SK-N-SH (cell line): ENCODE measurements at regions not wholly inside any gene's neighbourhood (a gene's known extent, or its start where the extent isn't known, plus 50 kb on each side); places are given as distances from the start of the nearest gene placed in this dataset.

Experiments used
- CTCF ChIA-PET: fragments of 300-600, 350-600 bp; formaldehyde crosslinking; extraction: SDS; loops from one replicate; lab custom pipeline; 2021; lab: Yijun Ruan, JAX
- POLR2A ChIA-PET: fragments of 350-600 bp; sonication (Branson Sonifier 250); formaldehyde crosslinking; extraction: SDS; loops from one replicate; lab custom pipeline; 2020; ENCODE audit warnings: antibody characterized with exemption, inconsistent platforms; lab: Yijun Ruan, JAX
- DNase-seq: peaks from one replicate; pipeline ENCODE4 v3.0.0; 2012
- H2AFZ ChIP-seq: fragments of 200-600 bp; sonication (generic); 2 replicates; pipeline ENCODE4 v1.8.1; 2016; ENCODE audit warnings: antibody characterized with exemption, mild to moderate bottlenecking, low read depth
- H3F3A ChIP-seq: fragments of 200-600 bp; sonication (generic); replicated peaks from 2 replicates; pipeline ENCODE3; 2016; ENCODE audit warnings: antibody characterized with exemption, mild to moderate bottlenecking; ENCODE audit not compliant: insufficient read depth
- H3K27ac ChIP-seq, 2 experiments: fragments of 200-500 bp in 1 of 2; fragments of 200-600 bp in 1 of 2; sonication (Bioruptor generic) in 1 of 2; sonication (generic), shearing (Covaris generic) in 1 of 2; 2 replicates each; pipeline versions ENCODE4 v1.5.1 to v1.6.1; 2014 to 2016; ENCODE audit warnings: low read depth in 2 of 2, inconsistent platforms in 1 of 2, low read length in 1 of 2, mild to moderate bottlenecking in 1 of 2, mixed read lengths in 1 of 2
- H3K27me3 ChIP-seq: fragments of 200-600 bp; sonication (generic), shearing (Covaris generic); 2 replicates; pipeline ENCODE4 v1.6.1; 2016; ENCODE audit warnings: mixed run types; ENCODE audit not compliant: insufficient read depth
- H3K36me3 ChIP-seq, 2 experiments: fragments of 200-500 bp in 1 of 2; fragments of 200-600 bp in 1 of 2; sonication (Bioruptor generic) in 1 of 2; sonication (generic) in 1 of 2; replicated peaks in 1 of 2; 2 replicates each; pipeline versions ENCODE3 to v1.5.1; 2014 to 2016; ENCODE audit warnings: low read length in 1 of 2, mild to moderate bottlenecking in 1 of 2; ENCODE audit not compliant: insufficient read depth in 2 of 2, control insufficient read depth in 1 of 2
- H3K4me1 ChIP-seq, 2 experiments: fragments of 200-500 bp in 1 of 2; fragments of 200-600 bp in 1 of 2; sonication (Bioruptor generic) in 1 of 2; sonication (generic), shearing (Covaris generic) in 1 of 2; 2 replicates each; pipeline versions ENCODE4 v1.5.1 to v1.6.1; 2014 to 2016; ENCODE audit warnings: low read depth in 1 of 2, low read length in 1 of 2, mixed run types in 1 of 2; ENCODE audit not compliant: insufficient read depth in 2 of 2, control insufficient read depth in 1 of 2
- H3K4me2 ChIP-seq: fragments of 200-600 bp; sonication (generic), shearing (Covaris generic); 2 replicates; pipeline ENCODE4 v1.6.1; 2017; ENCODE audit warnings: mixed run types
- H3K4me3 ChIP-seq, 2 experiments: fragments of 200-500 bp in 1 of 2; fragments of 200-600 bp in 1 of 2; sonication (Bioruptor generic) in 1 of 2; sonication (generic), shearing (Covaris generic) in 1 of 2; 2 replicates each; pipeline versions ENCODE4 v1.5.1 to v1.8.1; 2014 to 2016; ENCODE audit warnings: low read depth in 2 of 2, inconsistent platforms in 1 of 2, low read length in 1 of 2, mild to moderate bottlenecking in 1 of 2, mixed read lengths in 1 of 2, moderate library complexity in 1 of 2
- H3K79me2 ChIP-seq: fragments of 200-600 bp; sonication (generic); 2 replicates; pipeline ENCODE4 v1.8.1; 2017; ENCODE audit warnings: mild to moderate bottlenecking; ENCODE audit not compliant: insufficient read depth
- H3K9ac ChIP-seq: fragments of 200-600 bp; sonication (generic); 2 replicates; pipeline ENCODE4 v1.6.1; 2017; ENCODE audit warnings: mixed run types
- H3K9me2 ChIP-seq: fragments of 200-600 bp; sonication (generic); 2 replicates; pipeline ENCODE4 v1.6.1; 2017; ENCODE audit warnings: mixed run types
- H3K9me3 ChIP-seq: fragments of 200-600 bp; sonication (generic); 2 replicates; pipeline ENCODE4 v1.6.1; 2017; ENCODE audit warnings: mixed run types, mild to moderate bottlenecking, moderate library complexity
- H4K20me1 ChIP-seq: fragments of 200-600 bp; sonication (generic); 2 replicates; pipeline ENCODE4 v1.6.1; 2017; ENCODE audit warnings: mild to moderate bottlenecking, mixed run types; ENCODE audit not compliant: insufficient read depth
- ELF1 ChIP-seq: IDR thresholded peaks from 2 replicates; pipeline ENCODE4 v1.4.0; 2012
- GATA2 ChIP-seq: sonication (generic); formaldehyde crosslinking; IDR thresholded peaks from 2 replicates; pipeline ENCODE4 v1.5.0; 2020; ENCODE audit warnings: mild to moderate bottlenecking, missing genetic modification reagents
- JUND ChIP-seq: IDR thresholded peaks from 2 replicates; pipeline ENCODE4 v1.4.0; 2012
- MXI1 ChIP-seq: IDR thresholded peaks from 2 replicates; pipeline ENCODE4 v1.6.1; 2012; ENCODE audit warnings: mild to moderate bottlenecking, low read depth, low read length, improper control_type of control experiment
- PBX3 ChIP-seq: IDR thresholded peaks from 2 replicates; pipeline ENCODE4; 2012
- RAD21 ChIP-seq: IDR thresholded peaks from 2 replicates; pipeline ENCODE4 v1.6.1; 2012; ENCODE audit warnings: mild to moderate bottlenecking, low read length
- RFX5 ChIP-seq: IDR thresholded peaks from 2 replicates; pipeline ENCODE4 v1.6.1; 2012; ENCODE audit warnings: mild to moderate bottlenecking, improper control_type of control experiment, low read length
- SIN3A ChIP-seq: IDR thresholded peaks from 2 replicates; pipeline ENCODE4 v1.6.1; 2012; ENCODE audit warnings: low read depth, mild to moderate bottlenecking, low read length, moderate library complexity, borderline replicate concordance
- TEAD4 ChIP-seq: IDR thresholded peaks from 2 replicates; pipeline ENCODE4 v1.4.0; 2012; ENCODE audit warnings: mild to moderate bottlenecking, borderline replicate concordance; ENCODE audit not compliant: insufficient read depth
- WGBS: methylation state at CpG from one replicate; pipeline ENCODE4 v1.1.6; 2017; ENCODE audit warnings: low lambda C conversion rate; 5-methylcytosine and 5-hydroxymethylcytosine counted together
- TF ChIP-seq, protein P1 (sequence below): fragments of 150-350 bp; IDR thresholded peaks from 2 replicates; pipeline ENCODE4 v1.6.1; 2016; ENCODE audit warnings: mild to moderate bottlenecking, low read depth, low read length
- TF ChIP-seq, protein P2 (sequence below): IDR thresholded peaks from 2 replicates; pipeline ENCODE4 v1.6.1; 2012; ENCODE audit warnings: mild to moderate bottlenecking, low read depth, low read length, moderate library complexity
- TF ChIP-seq, protein P3 (sequence below): fragments of 150-350 bp; IDR thresholded peaks from 2 replicates; pipeline ENCODE4 v1.6.1; 2017; ENCODE audit warnings: antibody characterized with exemption, low read length, low read depth, borderline replicate concordance

DNA sequence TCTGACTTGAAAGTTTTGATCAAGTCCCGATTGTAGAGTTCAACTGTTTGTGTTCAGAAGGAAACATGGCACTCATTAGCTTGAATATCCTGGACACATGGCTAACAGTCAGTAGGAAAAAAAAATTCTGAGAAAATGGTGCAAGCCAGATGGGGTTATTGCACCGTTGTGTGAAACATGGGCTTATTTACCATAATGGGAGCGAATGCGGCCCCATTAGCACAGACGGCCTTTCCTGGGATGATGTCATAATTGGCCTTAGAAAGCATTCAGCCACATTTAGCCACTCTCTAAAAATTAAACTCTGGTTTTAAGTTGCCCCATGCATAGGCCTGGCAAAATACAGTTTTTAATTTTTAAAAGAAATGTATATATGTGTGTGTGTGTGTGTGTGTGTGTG is 112.1 kb downstream of the IRX2 start:
- no peak for DNase-seq
- H3K27ac ChIP-seq = no peak overlapping the region
- no peak overlapping the region for H3K4me3 ChIP-seq
- no peaks in the 10 kb centered on the region for H4K20me1 ChIP-seq
- H2AFZ ChIP-seq = no peak overlapping the region
- no peaks in the 10 kb centered on the region for H3K9me2 ChIP-seq
- no peaks in the 10 kb centered on the region for H3K9me3 ChIP-seq
- WGBS = 17% methylated on average over 5 of the region's 5 CpGs
- POLR2A ChIA-PET = no interaction called here
- no peaks in the 10 kb centered on the region for H3F3A ChIP-seq
- no peaks in the 10 kb centered on the region for H3K4me1 ChIP-seq
- H3K36me3 ChIP-seq = no peaks in the 10 kb centered on the region
- H3K4me2 ChIP-seq = no peak overlapping the region
- CTCF ChIA-PET = interaction anchor here (1.1 kb wide), 1 partner anchor 19 kb away, joined by 3 read pairs; no protein-coding TSS in a partner anchor
- peaks cover 34% of the 10 kb centered on the region for H3K27me3 ChIP-seq
- TF ChIP-seq, protein P1, sequence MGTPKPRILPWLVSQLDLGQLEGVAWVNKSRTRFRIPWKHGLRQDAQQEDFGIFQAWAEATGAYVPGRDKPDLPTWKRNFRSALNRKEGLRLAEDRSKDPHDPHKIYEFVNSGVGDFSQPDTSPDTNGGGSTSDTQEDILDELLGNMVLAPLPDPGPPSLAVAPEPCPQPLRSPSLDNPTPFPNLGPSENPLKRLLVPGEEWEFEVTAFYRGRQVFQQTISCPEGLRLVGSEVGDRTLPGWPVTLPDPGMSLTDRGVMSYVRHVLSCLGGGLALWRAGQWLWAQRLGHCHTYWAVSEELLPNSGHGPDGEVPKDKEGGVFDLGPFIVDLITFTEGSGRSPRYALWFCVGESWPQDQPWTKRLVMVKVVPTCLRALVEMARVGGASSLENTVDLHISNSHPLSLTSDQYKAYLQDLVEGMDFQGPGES = no peak
- no peak for TF ChIP-seq TEAD4
- TF ChIP-seq, protein P2, sequence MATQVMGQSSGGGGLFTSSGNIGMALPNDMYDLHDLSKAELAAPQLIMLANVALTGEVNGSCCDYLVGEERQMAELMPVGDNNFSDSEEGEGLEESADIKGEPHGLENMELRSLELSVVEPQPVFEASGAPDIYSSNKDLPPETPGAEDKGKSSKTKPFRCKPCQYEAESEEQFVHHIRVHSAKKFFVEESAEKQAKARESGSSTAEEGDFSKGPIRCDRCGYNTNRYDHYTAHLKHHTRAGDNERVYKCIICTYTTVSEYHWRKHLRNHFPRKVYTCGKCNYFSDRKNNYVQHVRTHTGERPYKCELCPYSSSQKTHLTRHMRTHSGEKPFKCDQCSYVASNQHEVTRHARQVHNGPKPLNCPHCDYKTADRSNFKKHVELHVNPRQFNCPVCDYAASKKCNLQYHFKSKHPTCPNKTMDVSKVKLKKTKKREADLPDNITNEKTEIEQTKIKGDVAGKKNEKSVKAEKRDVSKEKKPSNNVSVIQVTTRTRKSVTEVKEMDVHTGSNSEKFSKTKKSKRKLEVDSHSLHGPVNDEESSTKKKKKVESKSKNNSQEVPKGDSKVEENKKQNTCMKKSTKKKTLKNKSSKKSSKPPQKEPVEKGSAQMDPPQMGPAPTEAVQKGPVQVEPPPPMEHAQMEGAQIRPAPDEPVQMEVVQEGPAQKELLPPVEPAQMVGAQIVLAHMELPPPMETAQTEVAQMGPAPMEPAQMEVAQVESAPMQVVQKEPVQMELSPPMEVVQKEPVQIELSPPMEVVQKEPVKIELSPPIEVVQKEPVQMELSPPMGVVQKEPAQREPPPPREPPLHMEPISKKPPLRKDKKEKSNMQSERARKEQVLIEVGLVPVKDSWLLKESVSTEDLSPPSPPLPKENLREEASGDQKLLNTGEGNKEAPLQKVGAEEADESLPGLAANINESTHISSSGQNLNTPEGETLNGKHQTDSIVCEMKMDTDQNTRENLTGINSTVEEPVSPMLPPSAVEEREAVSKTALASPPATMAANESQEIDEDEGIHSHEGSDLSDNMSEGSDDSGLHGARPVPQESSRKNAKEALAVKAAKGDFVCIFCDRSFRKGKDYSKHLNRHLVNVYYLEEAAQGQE = no peak
- no peak for TF ChIP-seq GATA2 (CRISPR knock-in tag)
- no peak for TF ChIP-seq RFX5
- TF ChIP-seq RAD21 = no peak
- TF ChIP-seq SIN3A = no peak
- no peak for TF ChIP-seq JUND
- TF ChIP-seq PBX3 = no peak
- no peak for TF ChIP-seq ELF1
- TF ChIP-seq, protein P3, sequence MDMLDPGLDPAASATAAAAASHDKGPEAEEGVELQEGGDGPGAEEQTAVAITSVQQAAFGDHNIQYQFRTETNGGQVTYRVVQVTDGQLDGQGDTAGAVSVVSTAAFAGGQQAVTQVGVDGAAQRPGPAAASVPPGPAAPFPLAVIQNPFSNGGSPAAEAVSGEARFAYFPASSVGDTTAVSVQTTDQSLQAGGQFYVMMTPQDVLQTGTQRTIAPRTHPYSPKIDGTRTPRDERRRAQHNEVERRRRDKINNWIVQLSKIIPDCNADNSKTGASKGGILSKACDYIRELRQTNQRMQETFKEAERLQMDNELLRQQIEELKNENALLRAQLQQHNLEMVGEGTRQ = no peak
- no peak for TF ChIP-seq MXI1
- no peak overlapping the region for H3K9ac ChIP-seq
- H3K79me2 ChIP-seq = no peaks in the 10 kb centered on the region
